ENCODE measurements at regions not wholly inside any gene's neighbourhood (a gene's known extent, or its start where the extent isn't known, plus 50 kb on each side); places are given as distances from the start of the nearest gene placed in this dataset.

DNA sequence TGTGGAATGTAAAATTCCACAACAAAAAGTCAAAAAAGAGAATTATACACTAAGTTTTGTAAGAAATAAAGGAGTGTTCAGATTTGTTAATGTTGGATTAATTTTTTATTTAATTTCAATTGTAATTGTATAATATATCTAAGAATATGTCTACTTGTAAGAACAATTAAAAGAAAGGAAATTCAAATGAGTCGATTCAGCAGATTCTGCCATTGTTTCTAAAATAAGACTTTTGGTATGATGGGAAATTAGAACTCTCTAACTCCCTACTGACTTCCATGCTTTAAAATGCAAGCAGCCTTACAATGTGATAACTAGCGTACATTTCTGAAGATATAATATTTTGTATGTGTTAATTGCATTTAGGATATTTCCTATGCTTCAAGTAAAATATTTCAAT, 395.9 kb upstream of the ZNF717 start:
- no peaks in the 10 kb centered on the region for H3K9me3 ChIP-seq (ENCODE audit: low read length)
- no peak overlapping the region for H3K4me3 ChIP-seq (ENCODE audit: low read depth, low read length, poor library complexity, severe bottlenecking)
- H3K27ac ChIP-seq (ENCODE audit: low read depth, low read length, poor library complexity, severe bottlenecking) = no peak overlapping the region
- ChIA-PET POLR2A (no interaction called here), CTCF (ENCODE audit: unreplicated experiment) (no interaction called here)
- no peak overlapping the region for H3K4me2 ChIP-seq (ENCODE audit: low read length)
- intact Hi-C loops (cut with micrococcal nuclease; ENCODE audit: unreplicated experiment) = no loop called here
- BruUV-seq (replicated peaks) = no TSS peak
- no peak for DNase-seq (ENCODE audit: low spot score)
- no peaks in the 10 kb centered on the region for H3K36me3 ChIP-seq (ENCODE audit: insufficient read depth, low read length)
- H3K9me2 ChIP-seq (ENCODE audit: insufficient read depth, low read length) = no peaks in the 10 kb centered on the region
- no peaks in the 10 kb centered on the region for H3K4me1 ChIP-seq (ENCODE audit: insufficient read depth, low read length, poor library complexity, severe bottlenecking)
- no peak for TF ChIP-seq EZH2phosphoT487 (IDR thresholded peaks at IDR 0.05; ENCODE audit: borderline replicate concordance, low read depth, low read length)
- TF ChIP-seq, protein P1, sequence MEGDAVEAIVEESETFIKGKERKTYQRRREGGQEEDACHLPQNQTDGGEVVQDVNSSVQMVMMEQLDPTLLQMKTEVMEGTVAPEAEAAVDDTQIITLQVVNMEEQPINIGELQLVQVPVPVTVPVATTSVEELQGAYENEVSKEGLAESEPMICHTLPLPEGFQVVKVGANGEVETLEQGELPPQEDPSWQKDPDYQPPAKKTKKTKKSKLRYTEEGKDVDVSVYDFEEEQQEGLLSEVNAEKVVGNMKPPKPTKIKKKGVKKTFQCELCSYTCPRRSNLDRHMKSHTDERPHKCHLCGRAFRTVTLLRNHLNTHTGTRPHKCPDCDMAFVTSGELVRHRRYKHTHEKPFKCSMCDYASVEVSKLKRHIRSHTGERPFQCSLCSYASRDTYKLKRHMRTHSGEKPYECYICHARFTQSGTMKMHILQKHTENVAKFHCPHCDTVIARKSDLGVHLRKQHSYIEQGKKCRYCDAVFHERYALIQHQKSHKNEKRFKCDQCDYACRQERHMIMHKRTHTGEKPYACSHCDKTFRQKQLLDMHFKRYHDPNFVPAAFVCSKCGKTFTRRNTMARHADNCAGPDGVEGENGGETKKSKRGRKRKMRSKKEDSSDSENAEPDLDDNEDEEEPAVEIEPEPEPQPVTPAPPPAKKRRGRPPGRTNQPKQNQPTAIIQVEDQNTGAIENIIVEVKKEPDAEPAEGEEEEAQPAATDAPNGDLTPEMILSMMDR (conservative IDR thresholded peaks at IDR 0.05; ENCODE audit: low read length) = no peak
- H4K20me1 ChIP-seq (ENCODE audit: insufficient read depth, low read length) = no peaks in the 10 kb centered on the region
- H2AFZ ChIP-seq (ENCODE audit: low read length) = no peak overlapping the region
- H3K79me2 ChIP-seq (ENCODE audit: insufficient read depth, low read depth, low read length) = no peaks in the 10 kb centered on the region

DNA sequence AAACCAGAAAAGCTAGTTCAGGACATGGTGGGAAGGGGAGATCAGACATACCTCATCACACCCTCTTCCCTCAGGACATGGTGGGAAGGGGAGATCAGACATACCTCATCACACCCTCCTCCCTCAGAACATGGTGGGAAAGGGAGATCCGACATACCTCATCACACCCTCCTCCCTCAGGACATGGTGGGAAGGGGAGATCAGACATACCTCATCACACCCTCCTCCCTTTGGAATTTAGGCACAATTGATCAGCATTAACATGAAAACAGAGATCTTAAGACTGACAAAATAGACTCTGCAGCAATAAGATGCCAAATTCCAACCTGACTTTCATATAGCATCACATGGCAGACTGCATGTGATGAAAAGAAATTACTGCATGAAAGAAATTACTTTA, 412.7 kb upstream of the ZNF717 start:
- H3K9me3 ChIP-seq (ENCODE audit: low read length) = no peaks in the 10 kb centered on the region
- POLR2A ChIA-PET = no interaction called here

DNA sequence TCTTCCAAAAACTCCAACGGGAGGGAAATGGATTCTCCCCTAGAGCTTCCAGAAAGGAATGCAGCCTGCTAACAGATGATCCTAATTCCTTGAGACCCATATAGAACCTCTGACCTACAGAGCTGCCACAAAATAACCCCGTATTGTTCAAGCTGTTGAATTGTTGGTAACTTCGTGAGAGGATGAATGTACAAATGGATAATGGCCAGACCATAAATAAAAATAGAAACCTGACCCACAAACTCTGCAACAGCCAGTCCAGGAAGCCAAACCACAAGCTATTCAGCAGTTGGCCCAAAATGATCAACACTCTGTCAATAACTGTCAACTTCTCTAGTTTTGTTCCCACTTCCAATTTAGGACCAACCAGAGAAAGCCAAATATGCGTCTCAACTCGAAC, 414.0 kb upstream of the ZNF717 start:
- Histone ChIP-seq H2AFZ (ENCODE audit: low read length) (no peak overlapping the region), H3K79me2 (ENCODE audit: insufficient read depth, low read depth, low read length) (no peaks in the 10 kb centered on the region), H3K9me2 (ENCODE audit: insufficient read depth, low read length) (no peaks in the 10 kb centered on the region), H3K27ac (ENCODE audit: low read depth, low read length, poor library complexity, severe bottlenecking) (no peak overlapping the region), H3K4me2 (ENCODE audit: low read length) (no peak overlapping the region), H3K4me1 (ENCODE audit: insufficient read depth, low read length, poor library complexity, severe bottlenecking) (no peaks in the 10 kb centered on the region), H3K4me3 (ENCODE audit: low read depth, low read length, poor library complexity, severe bottlenecking) (no peak overlapping the region), H4K20me1 (ENCODE audit: insufficient read depth, low read length) (no peaks in the 10 kb centered on the region), H3K36me3 (ENCODE audit: insufficient read depth, low read length) (no peaks in the 10 kb centered on the region), H3K9me3 (ENCODE audit: low read length) (no peaks in the 10 kb centered on the region)
- ChIA-PET CTCF (ENCODE audit: unreplicated experiment) (no interaction called here), POLR2A (interaction anchor here (0.7 kb wide), 1 partner anchor 94 kb away, joined by 3 read pairs; no protein-coding TSS in a partner anchor)
- DNase-seq (ENCODE audit: low spot score) = no peak
- intact Hi-C loops (cut with micrococcal nuclease; ENCODE audit: unreplicated experiment) = no loop called here
- no peak for TF ChIP-seq EZH2phosphoT487 (IDR thresholded peaks at IDR 0.05; ENCODE audit: borderline replicate concordance, low read depth, low read length)
- TF ChIP-seq, protein P1 (conservative IDR thresholded peaks at IDR 0.05; ENCODE audit: low read length) = no peak
- no TSS peak for BruUV-seq (replicated peaks)

More for the DNA sequence above, 412.7 kb upstream of the ZNF717 start:
- H3K36me3 ChIP-seq (ENCODE audit: insufficient read depth, low read length) = no peaks in the 10 kb centered on the region
- no peak overlapping the region for H3K4me2 ChIP-seq (ENCODE audit: low read length)
- H3K4me3 ChIP-seq (ENCODE audit: low read depth, low read length, poor library complexity, severe bottlenecking) = no peak overlapping the region
- CTCF ChIA-PET (ENCODE audit: unreplicated experiment) = no interaction called here
- H2AFZ ChIP-seq (ENCODE audit: low read length) = no peak overlapping the region
- TF ChIP-seq EZH2phosphoT487 (IDR thresholded peaks at IDR 0.05; ENCODE audit: borderline replicate concordance, low read depth, low read length) = no peak
- TF ChIP-seq, protein P1 (conservative IDR thresholded peaks at IDR 0.05; ENCODE audit: low read length) = no peak
- H4K20me1 ChIP-seq (ENCODE audit: insufficient read depth, low read length) = no peaks in the 10 kb centered on the region
- intact Hi-C loops (cut with micrococcal nuclease; ENCODE audit: unreplicated experiment) = no loop called here
- BruUV-seq (replicated peaks) = no TSS peak
- no peaks in the 10 kb centered on the region for H3K79me2 ChIP-seq (ENCODE audit: insufficient read depth, low read depth, low read length)
- H3K27ac ChIP-seq (ENCODE audit: low read depth, low read length, poor library complexity, severe bottlenecking) = no peak overlapping the region
- no peak for DNase-seq (ENCODE audit: low spot score)
- H3K9me2 ChIP-seq (ENCODE audit: insufficient read depth, low read length) = no peaks in the 10 kb centered on the region
- no peaks in the 10 kb centered on the region for H3K4me1 ChIP-seq (ENCODE audit: insufficient read depth, low read length, poor library complexity, severe bottlenecking)
